PFSK-1 (cell line): ENCODE measurements at regions not wholly inside any gene's neighbourhood (a gene's known extent, or its start where the extent isn't known, plus 50 kb on each side); places are given as distances from the start of the nearest gene placed in this dataset.

Source experiments
- FOXP2 ChIP-seq: optimal IDR thresholded peaks from 2 replicates; pipeline ENCODE3; 2011; ENCODE audit warnings: borderline replicate concordance, control low read depth, inconsistent platforms; ENCODE audit not compliant: insufficient read depth; ENCODE audit errors: extremely low read length, extremely low read depth
- POLR2AphosphoS5 ChIP-seq: IDR thresholded peaks from 2 replicates; pipeline ENCODE4 v1.6.1; 2012; ENCODE audit warnings: low read depth, mild to moderate bottlenecking, control low read depth, low read length, moderate library complexity
- SIN3A ChIP-seq: IDR thresholded peaks from 2 replicates; pipeline ENCODE4 v1.6.1; 2012; ENCODE audit warnings: mild to moderate bottlenecking, low read length, moderate library complexity, borderline replicate concordance; ENCODE audit not compliant: insufficient read depth
- TAF1 ChIP-seq: IDR thresholded peaks from 2 replicates; pipeline ENCODE4 v1.6.1; 2012; ENCODE audit warnings: low read length, control low read depth, borderline replicate concordance; ENCODE audit not compliant: insufficient read depth
- TF ChIP-seq, protein P1 (sequence below), 2 experiments: IDR thresholded peaks; 2 replicates each; pipeline versions ENCODE4 v1.6.1 to v1.8.0; 2011 to 2012; ENCODE audit warnings: low read depth in 2 of 2, low read length in 2 of 2, control low read depth in 1 of 2, inconsistent platforms in 1 of 2, mild to moderate bottlenecking in 1 of 2, moderate library complexity in 1 of 2; ENCODE audit not compliant: insufficient read depth in 1 of 2

DNA sequence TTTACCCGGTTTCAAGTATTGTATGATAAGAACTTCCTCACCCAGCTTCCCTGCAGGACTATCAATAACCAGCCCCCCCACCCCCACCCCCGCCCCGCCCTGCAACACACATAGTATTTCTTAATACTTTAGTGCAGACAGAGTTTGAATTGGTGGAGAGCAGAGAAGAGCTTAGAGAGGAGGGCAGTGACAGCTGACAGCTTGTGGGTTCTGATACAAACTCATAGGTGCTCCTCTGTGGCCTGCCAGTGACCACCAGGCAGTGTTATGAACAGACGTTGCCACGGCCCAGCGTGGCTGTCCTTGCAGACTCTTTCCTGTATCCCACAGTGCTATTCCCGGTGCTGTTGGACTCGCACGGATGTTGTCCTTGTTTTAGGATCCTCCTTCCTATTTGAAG lies 186.9 kb upstream of the ADO start:
- TF ChIP-seq TAF1 = no peak
- TF ChIP-seq POLR2AphosphoS5 = no peak
- no peak for TF ChIP-seq SIN3A
- TF ChIP-seq, protein P1, sequence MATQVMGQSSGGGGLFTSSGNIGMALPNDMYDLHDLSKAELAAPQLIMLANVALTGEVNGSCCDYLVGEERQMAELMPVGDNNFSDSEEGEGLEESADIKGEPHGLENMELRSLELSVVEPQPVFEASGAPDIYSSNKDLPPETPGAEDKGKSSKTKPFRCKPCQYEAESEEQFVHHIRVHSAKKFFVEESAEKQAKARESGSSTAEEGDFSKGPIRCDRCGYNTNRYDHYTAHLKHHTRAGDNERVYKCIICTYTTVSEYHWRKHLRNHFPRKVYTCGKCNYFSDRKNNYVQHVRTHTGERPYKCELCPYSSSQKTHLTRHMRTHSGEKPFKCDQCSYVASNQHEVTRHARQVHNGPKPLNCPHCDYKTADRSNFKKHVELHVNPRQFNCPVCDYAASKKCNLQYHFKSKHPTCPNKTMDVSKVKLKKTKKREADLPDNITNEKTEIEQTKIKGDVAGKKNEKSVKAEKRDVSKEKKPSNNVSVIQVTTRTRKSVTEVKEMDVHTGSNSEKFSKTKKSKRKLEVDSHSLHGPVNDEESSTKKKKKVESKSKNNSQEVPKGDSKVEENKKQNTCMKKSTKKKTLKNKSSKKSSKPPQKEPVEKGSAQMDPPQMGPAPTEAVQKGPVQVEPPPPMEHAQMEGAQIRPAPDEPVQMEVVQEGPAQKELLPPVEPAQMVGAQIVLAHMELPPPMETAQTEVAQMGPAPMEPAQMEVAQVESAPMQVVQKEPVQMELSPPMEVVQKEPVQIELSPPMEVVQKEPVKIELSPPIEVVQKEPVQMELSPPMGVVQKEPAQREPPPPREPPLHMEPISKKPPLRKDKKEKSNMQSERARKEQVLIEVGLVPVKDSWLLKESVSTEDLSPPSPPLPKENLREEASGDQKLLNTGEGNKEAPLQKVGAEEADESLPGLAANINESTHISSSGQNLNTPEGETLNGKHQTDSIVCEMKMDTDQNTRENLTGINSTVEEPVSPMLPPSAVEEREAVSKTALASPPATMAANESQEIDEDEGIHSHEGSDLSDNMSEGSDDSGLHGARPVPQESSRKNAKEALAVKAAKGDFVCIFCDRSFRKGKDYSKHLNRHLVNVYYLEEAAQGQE (IDR thresholded peaks at IDR 0.05; ENCODE audit: insufficient read depth in 1 of 2, low read depth in 2 of 2, low read length in 2 of 2) = no peak

DNA sequence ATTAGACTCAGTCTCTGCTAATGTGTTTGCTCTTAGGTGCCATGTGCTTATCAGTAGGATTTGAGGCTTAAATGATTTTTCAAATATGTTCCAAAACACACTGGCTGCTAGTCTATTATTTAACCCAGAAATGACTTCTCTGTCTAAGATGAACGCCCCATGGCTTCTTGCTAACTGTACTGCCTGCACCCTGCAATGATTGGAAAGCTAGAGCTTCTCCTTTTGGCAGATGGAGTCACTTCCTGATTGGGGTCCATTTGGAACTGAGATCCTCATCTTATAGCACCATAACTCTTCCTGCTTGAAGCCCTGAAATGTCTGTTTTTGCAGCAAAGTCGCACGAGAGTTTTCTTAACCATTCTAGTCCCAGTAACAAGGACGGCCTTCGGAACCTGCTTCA lies 186.5 kb upstream of the ADO start:
- TF ChIP-seq POLR2AphosphoS5 (no peak), FOXP2 (no peak), SIN3A (no peak), TAF1 (no peak)

DNA sequence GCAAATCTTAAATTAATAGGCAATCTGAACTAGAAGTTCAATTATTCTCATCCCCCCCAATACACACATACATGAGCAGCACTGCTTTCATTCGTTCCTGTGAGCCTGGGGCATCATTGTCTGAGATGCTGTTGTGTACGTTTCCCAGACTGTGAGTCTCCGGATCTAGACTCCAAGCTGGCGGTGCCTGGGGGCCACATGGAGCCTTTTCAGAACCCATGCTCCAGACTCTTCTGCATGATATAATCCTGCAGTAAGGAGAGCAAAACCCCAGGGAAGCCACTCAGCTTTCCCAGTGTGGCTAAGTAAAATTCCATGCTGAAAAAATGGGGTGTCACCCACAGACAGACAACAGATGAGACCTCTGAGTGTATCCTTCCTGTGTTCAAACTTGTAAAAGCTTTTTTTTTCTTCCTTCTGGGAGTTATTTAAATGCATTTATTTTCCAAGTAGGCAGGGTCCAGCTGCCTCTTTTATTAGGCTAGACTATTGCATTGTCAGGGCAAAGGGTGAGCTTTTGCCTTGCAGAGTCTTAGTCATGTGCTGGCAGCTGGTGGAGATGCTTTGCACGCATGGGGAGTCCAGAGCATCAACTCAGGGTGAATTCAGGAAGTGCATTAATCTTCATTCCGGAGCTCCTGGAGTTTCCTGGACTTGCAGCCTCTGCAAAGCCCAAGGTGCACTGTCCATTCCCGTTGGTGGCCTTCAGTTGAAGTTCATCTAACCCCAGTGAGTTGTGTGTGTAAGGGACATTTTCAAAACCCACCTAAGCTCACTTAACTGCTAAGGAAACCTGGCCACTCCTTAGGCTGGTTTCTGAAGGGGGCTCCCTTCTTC lies 185.7 kb upstream of the ADO start:
- TF ChIP-seq FOXP2 = no peak
- TF ChIP-seq, protein P1 (IDR thresholded peaks at IDR 0.05; ENCODE audit: insufficient read depth in 1 of 2, low read depth in 2 of 2, low read length in 2 of 2) = 0 out of 4 replicates have a peak, but pooled peaks of 1 of the 2 experiments have one; percentile 11

DNA sequence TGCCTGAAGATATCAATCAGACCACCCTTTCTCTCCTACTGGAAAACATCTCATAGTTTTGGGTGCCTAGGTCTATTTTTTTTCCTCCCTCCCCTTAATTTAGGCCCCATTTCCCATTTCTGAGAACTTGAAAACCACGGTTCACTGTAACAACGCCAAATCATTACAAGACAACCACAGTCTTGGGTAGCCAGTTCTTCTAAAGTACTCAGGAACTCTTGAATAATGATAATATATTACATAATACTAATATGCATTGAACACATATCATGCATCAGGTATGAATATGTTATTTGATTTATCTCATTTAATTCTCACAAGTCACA lies 185.1 kb upstream of the ADO start:
- TF ChIP-seq TAF1 (no peak), POLR2AphosphoS5 (no peak), SIN3A (no peak), FOXP2 (no peak)
- TF ChIP-seq, protein P1 (IDR thresholded peaks at IDR 0.05; ENCODE audit: insufficient read depth in 1 of 2, low read depth in 2 of 2, low read length in 2 of 2) = no peak

DNA sequence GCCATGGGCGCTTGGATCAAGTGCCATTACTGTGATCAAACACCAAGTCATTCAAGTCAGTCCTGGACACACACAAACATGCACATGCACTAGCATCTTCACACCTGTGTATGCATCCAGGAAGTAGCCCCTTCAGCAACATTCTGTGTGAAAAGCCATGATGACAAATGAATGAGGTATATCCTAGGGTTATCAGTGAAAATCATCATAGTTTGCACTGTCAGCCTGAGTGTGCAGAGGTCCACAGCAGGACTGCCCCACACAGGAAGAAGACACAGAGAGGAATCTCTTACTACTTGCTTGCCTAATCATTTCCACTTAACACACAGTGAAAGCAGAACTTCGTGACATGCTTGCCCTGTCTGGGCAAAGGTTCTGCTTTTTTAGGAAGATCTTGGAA lies 184.0 kb upstream of the ADO start:
- TF ChIP-seq, protein P1 (IDR thresholded peaks at IDR 0.05; ENCODE audit: insufficient read depth in 1 of 2, low read depth in 2 of 2, low read length in 2 of 2) = no peak
- TF ChIP-seq TAF1 (no peak), SIN3A (no peak), POLR2AphosphoS5 (no peak), FOXP2 (no peak)
